ENCODE measurements at regions not wholly inside any gene's neighbourhood (a gene's known extent, or its start where the extent isn't known, plus 50 kb on each side); places are given as distances from the start of the nearest gene placed in this dataset.
"Not testable (repeated sequence)": the region's sequence is repeated elsewhere in the genome, so short reads cannot be mapped to it uniquely, and the experiment has no call there.

- no peaks in the 10 kb centered on the region for H3K36me3 Mint-ChIP-seq (ENCODE audit: insufficient read depth, unreplicated experiment)
- no peak for TF ChIP-seq CTCF (IDR thresholded peaks at IDR 0.05; ENCODE audit: insufficient read depth in 1 of 2, low read depth in 1 of 2, low read length in 1 of 2, severe bottlenecking in 1 of 2, unreplicated experiment in 1 of 2)
These were observed 113.5 kb upstream of the IGLL5 start for GRCh38 chr22:22773979-22774604.

GRCh38 chr22:22774762-22775161, 112.9 kb upstream of the IGLL5 start:
- H3K4me3 Mint-ChIP-seq (ENCODE audit: unreplicated experiment); H3K27me3 ChIP-seq (replicated peaks; ENCODE audit: control insufficient read depth, insufficient read depth, low read length); H3K27me3 Mint-ChIP-seq (ENCODE audit: insufficient read depth, unreplicated experiment); H3K27ac Mint-ChIP-seq (ENCODE audit: unreplicated experiment); POLR2A ChIA-PET; H3K4me3 ChIP-seq (ENCODE audit: low read depth, low read length); BruUV-seq (replicated peaks); H3K4me1 ChIP-seq; intact Hi-C loops (cut with micrococcal nuclease; ENCODE audit: unreplicated experiment); H3K9me3 Mint-ChIP-seq (ENCODE audit: unreplicated experiment); DNase-seq; H3K36me3 ChIP-seq (ENCODE audit: control insufficient read depth, insufficient read depth, low read length); H3K4me1 Mint-ChIP-seq (ENCODE audit: low read depth, unreplicated experiment); H3K9me3 ChIP-seq; H3K36me3 Mint-ChIP-seq (ENCODE audit: insufficient read depth, unreplicated experiment); CTCF ChIA-PET: not testable (repeated sequence)

More at GRCh38 chr22:22773979-22774604, 113.5 kb upstream of the IGLL5 start:
- Mint-ChIP-seq H3K4me1 (ENCODE audit: low read depth, unreplicated experiment) (no peaks in the 10 kb centered on the region), H3K27me3 (ENCODE audit: insufficient read depth, unreplicated experiment) (peaks cover under 1% of the 10 kb centered on the region), H3K27ac (ENCODE audit: unreplicated experiment) (no peak overlapping the region), H3K4me3 (ENCODE audit: unreplicated experiment) (no peak overlapping the region), H3K9me3 (ENCODE audit: unreplicated experiment) (no peaks in the 10 kb centered on the region)
- ChIA-PET CTCF (no interaction called here), POLR2A (no interaction called here)
- no peaks in the 10 kb centered on the region for H3K4me1 ChIP-seq
- H3K36me3 ChIP-seq (ENCODE audit: control insufficient read depth, insufficient read depth, low read length) = no peaks in the 10 kb centered on the region
- no peak overlapping the region for H3K4me3 ChIP-seq (ENCODE audit: low read depth, low read length)
- intact Hi-C loops (cut with micrococcal nuclease; ENCODE audit: unreplicated experiment) = no loop called here
- DNase-seq = no peak
- no peaks in the 10 kb centered on the region for H3K27me3 ChIP-seq (replicated peaks; ENCODE audit: control insufficient read depth, insufficient read depth, low read length)
- H3K9me3 ChIP-seq = no peaks in the 10 kb centered on the region
- BruUV-seq (replicated peaks) = no TSS peak

GRCh38 chr22:22776121-22776520, 111.5 kb upstream of the IGLL5 start:
- H3K4me3 ChIP-seq (ENCODE audit: low read depth, low read length) = no peak overlapping the region
- no peaks in the 10 kb centered on the region for H3K4me1 ChIP-seq
- POLR2A ChIA-PET = no interaction called here
- H3K4me1 Mint-ChIP-seq (ENCODE audit: low read depth, unreplicated experiment) = peaks cover under 1% of the 10 kb centered on the region
- no peaks in the 10 kb centered on the region for H3K36me3 Mint-ChIP-seq (ENCODE audit: insufficient read depth, unreplicated experiment)
- no peak for DNase-seq
- H3K27ac Mint-ChIP-seq (ENCODE audit: unreplicated experiment) = no peak overlapping the region
- no peaks in the 10 kb centered on the region for H3K9me3 ChIP-seq
- H3K27me3 Mint-ChIP-seq (ENCODE audit: insufficient read depth, unreplicated experiment) = no peaks in the 10 kb centered on the region
- CTCF ChIA-PET = interaction anchor here (0.6 kb wide), 1 partner anchor 613 kb away, joined by 5 read pairs; no protein-coding TSS in a partner anchor
- BruUV-seq (replicated peaks) = no TSS peak
- intact Hi-C loops (cut with micrococcal nuclease; ENCODE audit: unreplicated experiment) = no loop called here
- no peaks in the 10 kb centered on the region for H3K36me3 ChIP-seq (ENCODE audit: control insufficient read depth, insufficient read depth, low read length)
- TF ChIP-seq CTCF (IDR thresholded peaks at IDR 0.05; ENCODE audit: insufficient read depth in 1 of 2, low read depth in 1 of 2, low read length in 1 of 2, severe bottlenecking in 1 of 2, unreplicated experiment in 1 of 2) = no peak
- H3K4me3 Mint-ChIP-seq (ENCODE audit: unreplicated experiment) = no peak overlapping the region
- H3K27me3 ChIP-seq (replicated peaks; ENCODE audit: control insufficient read depth, insufficient read depth, low read length) = no peaks in the 10 kb centered on the region
- H3K9me3 Mint-ChIP-seq (ENCODE audit: unreplicated experiment) = no peaks in the 10 kb centered on the region

- CTCF ChIA-PET = no interaction called here
- H3K9me3 ChIP-seq = no peaks in the 10 kb centered on the region
- Mint-ChIP-seq H3K36me3 (ENCODE audit: insufficient read depth, unreplicated experiment) (peaks cover 5% of the 10 kb centered on the region), H3K27me3 (ENCODE audit: insufficient read depth, unreplicated experiment) (no peaks in the 10 kb centered on the region), H3K27ac (ENCODE audit: unreplicated experiment) (no peak overlapping the region), H3K9me3 (ENCODE audit: unreplicated experiment) (no peaks in the 10 kb centered on the region), H3K4me1 (ENCODE audit: low read depth, unreplicated experiment) (peaks cover 15% of the 10 kb centered on the region), H3K4me3 (ENCODE audit: unreplicated experiment) (no peak overlapping the region)
- peaks cover 8% of the 10 kb centered on the region for H3K4me1 ChIP-seq
- no peak for TF ChIP-seq CTCF (IDR thresholded peaks at IDR 0.05; ENCODE audit: insufficient read depth in 1 of 2, low read depth in 1 of 2, low read length in 1 of 2, severe bottlenecking in 1 of 2, unreplicated experiment in 1 of 2)
- H3K4me3 ChIP-seq (ENCODE audit: low read depth, low read length) = no peak overlapping the region
- H3K27me3 ChIP-seq (replicated peaks; ENCODE audit: control insufficient read depth, insufficient read depth, low read length) = no peaks in the 10 kb centered on the region
- no peak for DNase-seq
- H3K36me3 ChIP-seq (ENCODE audit: control insufficient read depth, insufficient read depth, low read length) = no peaks in the 10 kb centered on the region
- intact Hi-C loops (cut with micrococcal nuclease; ENCODE audit: unreplicated experiment) = no loop called here
- BruUV-seq (replicated peaks) = no TSS peak
- POLR2A ChIA-PET = no interaction called here
These were observed 108.4 kb upstream of the IGLL5 start for GRCh38 chr22:22779213-22779612.

All from Caco-2 (cell line).